Jurkat, Clone E6-1 (cell line): ENCODE measurements at regions not wholly inside any gene's neighbourhood (a gene's known extent, or its start where the extent isn't known, plus 50 kb on each side); places are given as distances from the start of the nearest gene placed in this dataset.
"Not testable (repeated sequence)": the region's sequence is repeated elsewhere in the genome, so short reads cannot be mapped to it uniquely, and the experiment has no call there.

Experiments used
- DNase-seq: peaks from one replicate; pipeline ENCODE4 v3.0.0-alpha.2; 2011; ENCODE audit warnings: low read depth, low spot score
- H3K4me3 ChIP-seq: 2 replicates; pipeline ENCODE4 v1.5.1; 2011; ENCODE audit warnings: mild to moderate bottlenecking, low read length, control low read depth, moderate library complexity

GRCh38 chr11:23570828-23571227 lies 710.6 kb upstream of the CCDC179 start:
- no peak overlapping the region for H3K4me3 ChIP-seq

GRCh38 chr11:23573429-23573828 lies 713.2 kb upstream of the CCDC179 start:
- no peak for DNase-seq
- no peak overlapping the region for H3K4me3 ChIP-seq

More at GRCh38 chr11:23570828-23571227, 710.6 kb upstream of the CCDC179 start:
- DNase-seq, result no peak

GRCh38 chr11:23574149-23574548 lies 713.9 kb upstream of the CCDC179 start:
- no peak overlapping the region for H3K4me3 ChIP-seq
- DNase-seq, result no peak

- no peak for DNase-seq
- no peak overlapping the region for H3K4me3 ChIP-seq
These were observed 717.0 kb upstream of the CCDC179 start for GRCh38 chr11:23577296-23577695.

- H3K4me3 ChIP-seq, result no peak overlapping the region
- DNase-seq, result no peak
These were observed 725.3 kb upstream of the CCDC179 start for GRCh38 chr11:23585416-23586104.

- no peak for DNase-seq
These were observed 725.9 kb upstream of the CCDC179 start for GRCh38 chr11:23586173-23586572.

GRCh38 chr11:23590596-23591308 lies 730.5 kb upstream of the CCDC179 start:
- no peak for DNase-seq

More at GRCh38 chr11:23586173-23586572, 725.9 kb upstream of the CCDC179 start:
- no peak overlapping the region for H3K4me3 ChIP-seq

GRCh38 chr11:23594755-23595154 lies 734.5 kb upstream of the CCDC179 start:
- no peak overlapping the region for H3K4me3 ChIP-seq
- DNase-seq, result no peak

More at GRCh38 chr11:23590596-23591308, 730.5 kb upstream of the CCDC179 start:
- no peak overlapping the region for H3K4me3 ChIP-seq

GRCh38 chr11:23604966-23605365 lies 744.7 kb upstream of the CCDC179 start:
- H3K4me3 ChIP-seq, result no peak overlapping the region
- DNase-seq, result no peak

GRCh38 chr11:23606191-23606590 lies 745.9 kb upstream of the CCDC179 start:
- no peak for DNase-seq
- H3K4me3 ChIP-seq, result no peak overlapping the region

GRCh38 chr11:23611726-23612125 lies 751.5 kb upstream of the CCDC179 start:
- no peak overlapping the region for H3K4me3 ChIP-seq
- DNase-seq, result no peak

GRCh38 chr11:23620617-23621016 lies 760.3 kb upstream of the CCDC179 start:
- DNase-seq, result no peak
- H3K4me3 ChIP-seq, result no peak overlapping the region

- H3K4me3 ChIP-seq, result no peak overlapping the region
- DNase-seq, result no peak
These were observed 772.0 kb upstream of the CCDC179 start for GRCh38 chr11:23632293-23632692.

GRCh38 chr11:23644443-23644842 lies 784.2 kb upstream of the CCDC179 start:
- no peak for DNase-seq
- no peak overlapping the region for H3K4me3 ChIP-seq

GRCh38 chr11:23652336-23652735 lies 792.1 kb upstream of the CCDC179 start:
- H3K4me3 ChIP-seq, result not testable (repeated sequence)
- peak; percentile 83 for DNase-seq

GRCh38 chr11:23653071-23653675 lies 792.9 kb upstream of the CCDC179 start:
- DNase-seq, result no peak

GRCh38 chr11:23668324-23668723 lies 808.0 kb upstream of the CCDC179 start:
- no peak overlapping the region for H3K4me3 ChIP-seq
- no peak for DNase-seq

More at GRCh38 chr11:23653071-23653675, 792.9 kb upstream of the CCDC179 start:
- no peak overlapping the region for H3K4me3 ChIP-seq

GRCh38 chr11:23673366-23673765 lies 813.1 kb upstream of the CCDC179 start:
- H3K4me3 ChIP-seq, result no peak overlapping the region
- DNase-seq, result no peak

GRCh38 chr11:23674866-23675265 lies 814.6 kb upstream of the CCDC179 start:
- no peak for DNase-seq
- H3K4me3 ChIP-seq, result no peak overlapping the region

- DNase-seq, result no peak
- H3K4me3 ChIP-seq, result no peak overlapping the region
These were observed 817.8 kb upstream of the LUZP2 start for GRCh38 chr11:23679041-23679440.
